ENCODE measurements at regions not wholly inside any gene's neighbourhood (a gene's known extent, or its start where the extent isn't known, plus 50 kb on each side); places are given as distances from the start of the nearest gene placed in this dataset.
A peak's percentile ranks its signal among the peaks of the same experiment; 100 is the strongest.

GRCh38 chr1:209326831-209327230 lies 256.7 kb upstream of the CAMK1G start:
- peaks cover 2% of the 10 kb centered on the region for H3K27me3 Mint-ChIP-seq (ENCODE audit: low read depth, unreplicated experiment)
- no peaks in the 10 kb centered on the region for H3K36me3 Mint-ChIP-seq (ENCODE audit: low read depth, unreplicated experiment)
- Histone ChIP-seq H4K20me1 (ENCODE audit: insufficient read depth, low read length) (no peaks in the 10 kb centered on the region), H2AFZ (ENCODE audit: low read depth, low read length) (no peak overlapping the region), H3K4me1 (ENCODE audit: insufficient read depth, low read length) (no peaks in the 10 kb centered on the region), H3K27me3 (ENCODE audit: insufficient read depth, low read length) (peaks cover 2% of the 10 kb centered on the region), H3K27ac (ENCODE audit: low read depth, low read length) (no peak overlapping the region), H3K4me3 (ENCODE audit: insufficient read depth, low read depth, low read length) (no peak overlapping the region), H3K4me2 (ENCODE audit: low read length) (no peak overlapping the region), H3K36me3 (ENCODE audit: insufficient read depth, low read length) (no peaks in the 10 kb centered on the region), H3K79me2 (ENCODE audit: insufficient read depth, low read length) (no peaks in the 10 kb centered on the region), H3K9ac (ENCODE audit: low read length) (no peak overlapping the region), H3K9me3 (ENCODE audit: insufficient read depth, low read depth, low read length) (no peaks in the 10 kb centered on the region)
- H3K27ac Mint-ChIP-seq (ENCODE audit: unreplicated experiment): no peak overlapping the region
- H3K9me3 Mint-ChIP-seq (ENCODE audit: unreplicated experiment): no peaks in the 10 kb centered on the region
- no peaks in the 10 kb centered on the region for H3K4me1 Mint-ChIP-seq (ENCODE audit: low read depth, unreplicated experiment)
- DNase-seq (ENCODE audit: low read depth) (no peak), FAIRE-seq (no peak)
- TF ChIP-seq CTCF (IDR thresholded peaks at IDR 0.05; ENCODE audit: insufficient read depth, low read depth, low read length) (no peak), EZH2 (IDR thresholded peaks at IDR 0.05; ENCODE audit: insufficient read depth, low read length) (no peak)
- no peak overlapping the region for H3K4me3 Mint-ChIP-seq (ENCODE audit: unreplicated experiment)

- no peaks in the 10 kb centered on the region for H3K9me3 ChIP-seq (ENCODE audit: insufficient read depth, low read depth, low read length)
- TF ChIP-seq CTCF (IDR thresholded peaks at IDR 0.05; ENCODE audit: insufficient read depth, low read depth, low read length) (no peak), EZH2 (IDR thresholded peaks at IDR 0.05; ENCODE audit: insufficient read depth, low read length) (no peak)
- H3K36me3 Mint-ChIP-seq (ENCODE audit: low read depth, unreplicated experiment): no peaks in the 10 kb centered on the region
- peaks cover 10% of the 10 kb centered on the region for H3K27me3 Mint-ChIP-seq (ENCODE audit: low read depth, unreplicated experiment)
- FAIRE-seq: no peak
- no peaks in the 10 kb centered on the region for H3K4me1 ChIP-seq (ENCODE audit: insufficient read depth, low read length)
- H3K79me2 ChIP-seq (ENCODE audit: insufficient read depth, low read length): no peaks in the 10 kb centered on the region
- H3K27ac ChIP-seq (ENCODE audit: low read depth, low read length): no peak overlapping the region
- H3K36me3 ChIP-seq (ENCODE audit: insufficient read depth, low read length): no peaks in the 10 kb centered on the region
- no peak overlapping the region for H3K27ac Mint-ChIP-seq (ENCODE audit: unreplicated experiment)
- no peak for DNase-seq (ENCODE audit: low read depth)
- H3K9me3 Mint-ChIP-seq (ENCODE audit: unreplicated experiment): no peaks in the 10 kb centered on the region
- no peak overlapping the region for H3K9ac ChIP-seq (ENCODE audit: low read length)
- H3K4me1 Mint-ChIP-seq (ENCODE audit: low read depth, unreplicated experiment): no peaks in the 10 kb centered on the region
- H3K27me3 ChIP-seq (ENCODE audit: insufficient read depth, low read length): peaks cover 2% of the 10 kb centered on the region
- no peak overlapping the region for H3K4me2 ChIP-seq (ENCODE audit: low read length)
- H4K20me1 ChIP-seq (ENCODE audit: insufficient read depth, low read length): no peaks in the 10 kb centered on the region
- no peak overlapping the region for H3K4me3 ChIP-seq (ENCODE audit: insufficient read depth, low read depth, low read length)
- no peak overlapping the region for H2AFZ ChIP-seq (ENCODE audit: low read depth, low read length)
- no peak overlapping the region for H3K4me3 Mint-ChIP-seq (ENCODE audit: unreplicated experiment)
These were observed 255.3 kb upstream of the CAMK1G start for GRCh38 chr1:209328196-209328595.

- Histone ChIP-seq H3K4me2 (ENCODE audit: low read length) (no peak overlapping the region), H3K9ac (ENCODE audit: low read length) (no peak overlapping the region), H3K4me3 (ENCODE audit: insufficient read depth, low read depth, low read length) (no peak overlapping the region), H4K20me1 (ENCODE audit: insufficient read depth, low read length) (no peaks in the 10 kb centered on the region), H3K4me1 (ENCODE audit: insufficient read depth, low read length) (no peaks in the 10 kb centered on the region), H3K27ac (ENCODE audit: low read depth, low read length) (no peak overlapping the region), H3K79me2 (ENCODE audit: insufficient read depth, low read length) (no peaks in the 10 kb centered on the region), H2AFZ (ENCODE audit: low read depth, low read length) (no peak overlapping the region), H3K36me3 (ENCODE audit: insufficient read depth, low read length) (no peaks in the 10 kb centered on the region), H3K27me3 (ENCODE audit: insufficient read depth, low read length) (no peaks in the 10 kb centered on the region), H3K9me3 (ENCODE audit: insufficient read depth, low read depth, low read length) (no peaks in the 10 kb centered on the region)
- H3K9me3 Mint-ChIP-seq (ENCODE audit: unreplicated experiment): no peaks in the 10 kb centered on the region
- H3K4me3 Mint-ChIP-seq (ENCODE audit: unreplicated experiment): peak overlapping the region; percentile 11
- H3K27ac Mint-ChIP-seq (ENCODE audit: unreplicated experiment): no peak overlapping the region
- H3K36me3 Mint-ChIP-seq (ENCODE audit: low read depth, unreplicated experiment): no peaks in the 10 kb centered on the region
- no peak for FAIRE-seq
- peaks cover 10% of the 10 kb centered on the region for H3K27me3 Mint-ChIP-seq (ENCODE audit: low read depth, unreplicated experiment)
- DNase-seq (ENCODE audit: low read depth): no peak
- peaks cover 4% of the 10 kb centered on the region for H3K4me1 Mint-ChIP-seq (ENCODE audit: low read depth, unreplicated experiment)
- TF ChIP-seq EZH2 (IDR thresholded peaks at IDR 0.05; ENCODE audit: insufficient read depth, low read length) (no peak), CTCF (IDR thresholded peaks at IDR 0.05; ENCODE audit: insufficient read depth, low read depth, low read length) (peak; percentile 80)
These were observed 248.3 kb upstream of the CAMK1G start for GRCh38 chr1:209335178-209335577.
